GM04504 (cell line): ENCODE measurements at regions not wholly inside any gene's neighbourhood (a gene's known extent, or its start where the extent isn't known, plus 50 kb on each side); places are given as distances from the start of the nearest gene placed in this dataset.
A peak's percentile ranks its signal among the peaks of the same experiment; 100 is the strongest.

Experiments
- DNase-seq: peaks from one replicate; pipeline ENCODE4 v3.0.0-alpha.2; 2012; ENCODE audit warnings: low read depth

DNA sequence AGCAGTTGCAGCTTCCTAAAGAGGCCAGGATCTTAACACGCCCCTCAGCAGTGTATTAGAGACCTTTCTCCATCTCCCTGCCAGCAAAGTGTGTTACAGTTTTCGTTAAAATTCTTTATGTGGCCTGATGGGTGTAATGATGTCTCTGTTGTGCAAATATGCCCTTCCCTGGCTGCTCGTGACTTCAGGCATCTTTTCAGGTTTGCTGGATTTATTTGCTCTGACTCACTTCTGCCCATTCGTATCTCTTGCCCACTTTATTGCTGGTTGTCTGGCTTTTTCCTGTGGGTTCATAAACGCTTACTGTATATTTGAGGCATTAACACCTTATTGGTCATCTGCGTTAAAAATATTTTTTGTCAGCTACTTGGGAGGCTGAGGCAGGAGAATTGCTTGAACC is 134.5 kb downstream of the ASB1 start:
- peak; percentile 3 for DNase-seq

- no peak for DNase-seq
Observed at GRCh38 chr2:238562446-238562845, 135.7 kb downstream of the ASB1 start.

GRCh38 chr2:238563551-238563950 is 136.8 kb downstream of the ASB1 start:
- no peak for DNase-seq

GRCh38 chr2:238564286-238564920 is 137.7 kb downstream of the ASB1 start:
- no peak for DNase-seq

GRCh38 chr2:238565031-238565430 is 138.3 kb downstream of the ASB1 start:
- no peak for DNase-seq

GRCh38 chr2:238566001-238566645 is 139.4 kb downstream of the ASB1 start:
- DNase-seq = no peak

DNA sequence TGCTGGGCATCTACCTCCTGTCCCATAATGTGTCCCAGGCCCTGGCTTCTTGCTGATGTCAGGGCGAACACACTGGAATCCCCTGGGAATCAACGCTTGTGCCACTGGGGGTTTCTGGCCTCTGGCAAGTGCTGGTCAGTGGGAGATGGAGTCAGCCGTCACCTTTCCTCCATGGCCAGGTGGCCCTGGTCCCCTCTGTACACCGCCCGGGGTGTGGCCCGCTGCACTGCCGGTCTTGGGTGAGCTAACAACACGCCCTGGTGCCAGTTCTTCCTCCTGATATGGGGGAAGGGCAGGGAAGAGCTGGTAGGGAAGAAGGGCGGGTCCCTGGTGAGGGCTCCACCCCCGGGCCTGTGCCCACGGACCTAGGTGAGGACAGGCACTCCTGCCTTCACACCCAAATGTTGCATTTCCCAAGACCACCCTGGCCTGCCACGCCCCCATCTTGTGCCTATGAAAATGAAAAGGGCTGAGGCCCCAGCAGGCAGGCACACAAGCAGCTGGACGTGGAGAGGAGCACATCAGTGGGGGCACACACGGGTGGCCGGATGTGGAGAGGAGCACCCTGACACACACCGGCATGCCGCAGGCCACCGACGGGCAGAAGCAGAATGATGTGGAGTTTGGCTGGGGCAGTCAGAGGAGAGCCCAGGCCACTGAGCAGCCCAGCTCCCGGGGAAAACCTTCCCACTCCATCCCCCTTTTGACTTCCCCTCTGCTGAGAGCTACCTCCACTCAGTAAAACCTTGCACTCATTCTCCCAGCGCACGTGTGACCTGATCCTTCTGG is 140.5 kb downstream of the ASB1 start:
- DNase-seq = no peak

GRCh38 chr2:238567996-238568395 is 141.3 kb downstream of the ASB1 start:
- DNase-seq = no peak

DNA sequence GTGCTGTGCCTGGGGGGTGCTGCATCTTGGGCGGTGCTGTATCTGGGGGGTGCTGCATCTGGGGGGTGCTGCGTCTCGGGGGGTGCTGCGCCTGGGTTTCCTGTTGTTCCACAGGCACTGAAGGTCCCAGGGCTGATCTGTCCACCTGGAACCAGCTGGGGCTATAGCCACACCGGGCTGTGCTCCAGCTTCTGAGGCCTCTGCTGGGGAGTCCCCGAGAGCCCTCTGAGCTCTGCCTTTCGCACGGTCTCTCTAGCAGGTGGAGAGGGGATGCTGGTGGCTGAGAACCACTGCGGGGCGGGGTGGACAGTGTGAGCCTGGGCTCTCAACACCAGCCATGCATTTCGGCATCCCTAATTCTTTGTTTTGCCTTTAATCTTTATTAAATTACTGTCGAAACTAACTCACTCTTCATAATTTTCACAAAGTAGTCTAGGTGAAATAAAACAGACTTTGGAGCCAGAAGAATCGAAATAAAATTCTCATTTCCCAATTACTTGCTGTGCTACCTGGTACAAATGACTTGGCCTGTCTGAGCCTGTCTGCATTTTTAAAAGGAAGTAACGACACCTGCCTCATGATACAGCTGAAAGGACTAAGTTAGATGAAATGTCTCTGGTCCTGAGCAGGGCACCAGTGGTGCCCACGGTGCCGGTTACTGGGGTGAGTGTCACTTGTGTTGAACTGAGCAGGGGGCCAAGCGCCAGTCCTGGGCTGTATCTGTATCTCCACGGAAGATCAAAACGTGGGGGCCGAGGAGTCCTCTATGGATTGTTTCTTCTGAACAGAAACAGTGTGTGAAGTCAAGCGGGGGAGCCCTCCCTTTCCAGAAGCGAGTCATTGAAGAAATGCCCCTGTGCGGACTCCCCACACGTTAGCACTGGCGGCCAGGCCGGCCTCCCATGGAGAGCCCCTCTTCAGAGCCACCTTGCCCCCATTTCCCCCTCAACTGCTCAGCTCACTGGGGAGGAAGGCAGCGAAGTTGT is 142.0 kb downstream of the ASB1 start:
- no peak for DNase-seq

- DNase-seq = no peak
Observed at GRCh38 chr2:238569507-238570195, 142.9 kb downstream of the ASB1 start.

GRCh38 chr2:238570391-238570790 is 143.7 kb downstream of the ASB1 start:
- no peak for DNase-seq

GRCh38 chr2:238570926-238571325 is 144.2 kb downstream of the ASB1 start:
- no peak for DNase-seq

- DNase-seq = no peak
Observed at GRCh38 chr2:238571661-238572372, 145.1 kb downstream of the ASB1 start.

GRCh38 chr2:238573065-238573778 is 146.5 kb downstream of the ASB1 start:
- DNase-seq = no peak

- no peak for DNase-seq
Observed at GRCh38 chr2:238573916-238574315, 147.2 kb downstream of the ASB1 start.

DNA sequence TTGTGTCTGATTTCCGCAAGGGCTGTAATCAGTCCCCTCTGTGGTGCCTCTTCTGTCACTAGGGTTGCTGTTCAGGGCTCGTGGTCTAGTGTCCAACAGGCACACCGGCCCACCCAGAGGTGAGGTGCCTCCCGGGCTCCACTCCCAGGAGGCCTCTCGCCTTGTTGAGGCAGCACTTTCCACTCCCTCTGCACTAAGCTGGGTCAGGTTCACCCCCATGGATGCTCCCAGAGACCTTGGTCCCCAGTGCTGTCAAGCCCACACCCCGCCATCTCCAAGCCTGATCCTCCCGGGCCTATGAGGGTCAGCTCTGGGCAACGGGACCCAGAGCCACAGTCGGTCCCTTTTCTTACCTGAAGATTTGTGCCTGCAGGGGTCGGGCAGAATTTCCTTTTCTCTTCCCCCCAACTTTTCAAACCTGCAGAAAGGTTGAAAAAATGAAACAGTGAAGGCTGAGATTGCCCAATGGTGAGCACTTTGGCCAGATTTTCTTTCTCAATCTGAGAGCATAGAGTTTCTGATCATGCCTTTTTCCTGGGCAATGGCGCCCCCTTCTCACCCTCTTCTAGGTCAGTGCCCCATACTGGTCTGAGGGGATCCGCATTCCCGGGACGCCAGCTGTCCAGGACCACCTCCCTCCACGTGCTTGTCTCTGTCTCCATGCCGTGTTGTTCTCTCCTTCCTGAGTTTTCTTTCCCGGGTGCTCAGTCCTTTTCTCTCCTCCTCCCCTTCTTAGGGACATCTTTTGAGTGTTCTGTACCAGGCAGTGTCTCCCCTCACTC is 148.0 kb downstream of the ASB1 start:
- DNase-seq = no peak

GRCh38 chr2:238576674-238577073 is 149.9 kb downstream of the ASB1 start:
- no peak for DNase-seq

DNA sequence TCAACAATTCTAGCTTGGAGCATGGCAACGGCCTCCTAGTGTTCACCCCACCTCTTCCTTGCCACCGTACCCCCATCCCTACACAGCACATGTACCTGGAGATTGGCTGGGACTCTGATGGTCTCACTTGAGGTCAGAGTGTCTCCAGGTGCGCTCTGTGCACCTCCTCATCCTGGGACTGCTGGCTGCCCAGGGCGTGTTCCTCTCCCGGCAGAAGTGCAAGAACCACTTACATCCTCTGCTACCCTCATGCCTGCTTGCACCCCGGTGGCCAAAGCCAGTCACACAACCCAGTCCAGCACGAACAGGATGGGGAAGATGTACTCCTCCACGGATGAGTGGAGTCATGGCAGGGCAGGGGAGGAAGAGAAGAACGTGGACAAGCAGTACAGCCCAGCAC is 151.5 kb downstream of the ASB1 start:
- DNase-seq = no peak

GRCh38 chr2:238580486-238580885 is 153.8 kb downstream of the ASB1 start:
- DNase-seq = no peak
